Omental fat pad (tissue), 3 donors: ENCODE measurements at regions not wholly inside any gene's neighbourhood (a gene's known extent, or its start where the extent isn't known, plus 50 kb on each side); places are given as distances from the start of the nearest gene placed in this dataset.

Experiments used
- ATAC-seq: fragments of 150-250 bp; one replicate; pipeline ENCODE4 v1.9.1; 2016; ENCODE audit warnings: mild to moderate bottlenecking, moderate library complexity; ENCODE audit not compliant: low FRiP score
- DNase-seq: peaks from one replicate; pipeline ENCODE4 v3.0.0-alpha.2; 2019; ENCODE audit warnings: low spot score
- CTCF ChIP-seq, 3 donors: fragments of 450-650 bp; IDR thresholded peaks; one replicate each; pipeline ENCODE4 v1.5.1; 2016 to 2017; ENCODE audit warnings: antibody characterized with exemption in 3 of 3, mild to moderate bottlenecking in 3 of 3, moderate library complexity in 2 of 3

DNA sequence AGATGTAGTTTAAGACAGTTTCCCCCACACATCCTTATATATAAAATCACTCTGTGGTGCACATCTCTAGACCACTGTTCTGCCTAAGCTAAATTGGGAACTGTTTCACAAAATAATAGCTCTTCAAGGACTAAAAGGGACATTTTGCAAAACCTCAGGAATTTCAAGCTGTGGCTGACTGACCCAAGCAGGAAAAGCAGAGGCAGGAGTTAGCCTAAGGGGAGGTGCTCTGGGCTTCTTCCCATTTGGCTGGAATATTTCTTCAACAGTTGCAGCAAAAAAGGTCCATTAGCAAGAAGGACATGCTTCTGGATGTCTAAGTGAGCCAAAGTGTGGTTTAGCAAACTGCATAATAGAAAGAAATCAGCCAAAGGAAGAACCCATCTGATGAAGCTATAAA, 551.2 kb upstream of the ANKRD30A start:
- no peak for ATAC-seq
- no peak for DNase-seq
- TF ChIP-seq CTCF (IDR thresholded peaks at IDR 0.05), result no peak

DNA sequence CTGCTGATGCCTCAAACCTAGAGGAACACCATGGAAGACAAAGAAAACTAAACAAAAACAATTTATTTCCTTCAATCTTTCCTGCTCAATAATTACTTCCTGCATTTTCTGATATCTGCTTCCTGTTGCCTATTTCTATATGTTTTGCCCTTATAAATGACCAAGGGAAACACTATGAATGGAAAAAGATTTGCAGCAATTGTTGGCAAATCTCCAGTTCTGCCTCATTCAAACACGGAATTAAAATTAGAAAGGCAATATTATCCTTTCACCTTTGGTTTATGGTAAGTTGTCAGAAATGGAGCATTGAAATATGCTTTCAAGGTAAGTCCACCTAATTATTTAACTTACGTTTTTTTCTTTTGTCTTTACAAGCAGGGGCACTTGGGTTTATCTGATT, 552.2 kb upstream of the ANKRD30A start:
- ATAC-seq, result no peak
- no peak for DNase-seq
- no peak for TF ChIP-seq CTCF (IDR thresholded peaks at IDR 0.05)

GRCh38 chr10:36564433-36564832, 561.0 kb upstream of the ANKRD30A start:
- no peak for ATAC-seq
- no peak for DNase-seq
- TF ChIP-seq CTCF (IDR thresholded peaks at IDR 0.05), result no peak

GRCh38 chr10:36559412-36560400, 565.7 kb upstream of the ANKRD30A start:
- ATAC-seq (no peak), DNase-seq (no peak)
- no peak for TF ChIP-seq CTCF (IDR thresholded peaks at IDR 0.05)

DNA sequence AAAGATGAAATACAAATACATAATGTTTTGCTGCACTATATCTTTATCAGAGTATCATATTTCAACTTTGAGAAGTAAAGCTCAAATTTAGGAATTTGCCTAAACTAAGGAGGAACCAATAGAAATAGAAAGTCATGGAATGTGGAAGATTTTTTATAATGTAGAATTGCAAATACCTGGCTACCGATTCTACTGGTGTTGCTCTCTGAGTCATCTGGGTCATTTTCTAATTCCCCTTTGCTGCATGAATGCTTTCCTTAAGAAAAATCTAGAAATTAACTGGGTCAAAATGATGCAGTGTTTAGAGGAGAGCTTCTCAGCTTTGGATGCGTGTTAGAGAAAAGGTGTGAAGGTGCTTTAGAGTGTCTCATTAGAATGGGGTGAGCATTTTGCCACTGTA, 568.9 kb upstream of the ANKRD30A start:
- DNase-seq (no peak), ATAC-seq (no peak)
- no peak for TF ChIP-seq CTCF (IDR thresholded peaks at IDR 0.05)

GRCh38 chr10:36555036-36555435, 570.4 kb upstream of the ANKRD30A start:
- ATAC-seq (no peak), DNase-seq (no peak)
- TF ChIP-seq CTCF (IDR thresholded peaks at IDR 0.05), result no peak

DNA sequence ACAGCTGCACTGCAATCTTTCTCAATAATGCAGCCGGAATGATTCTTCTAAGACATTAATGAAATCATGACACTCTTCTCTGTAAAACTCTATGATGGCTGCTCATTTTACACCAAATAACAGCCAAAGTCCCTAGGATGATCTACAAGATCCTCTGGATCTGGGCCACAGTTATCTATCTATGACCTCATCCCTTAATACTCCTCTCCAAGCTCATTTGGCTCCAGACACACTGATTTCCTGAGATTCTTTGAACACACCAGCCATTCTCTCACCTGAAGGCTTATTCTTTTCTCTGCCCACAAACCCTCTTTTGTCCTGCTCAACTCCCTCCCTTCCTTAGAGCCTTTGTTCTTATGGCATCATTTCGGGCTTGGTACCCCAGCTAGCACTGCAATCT, 577.4 kb upstream of the ANKRD30A start:
- DNase-seq (no peak), ATAC-seq (no peak)
- no peak for TF ChIP-seq CTCF (IDR thresholded peaks at IDR 0.05)
